B cell (primary cell): ENCODE measurements at regions not wholly inside any gene's neighbourhood (a gene's known extent, or its start where the extent isn't known, plus 50 kb on each side); places are given as distances from the start of the nearest gene placed in this dataset.

Experiments
- ATAC-seq: fragments of 200-7000 bp; cut with Tn5 transposase; one replicate; pipeline ENCODE4 v1.10.0; 2021; ENCODE audit warnings: low read depth, mild to moderate bottlenecking, moderate number of reproducible peaks, moderate library complexity
- CTCF ChIA-PET: fragments of 350-600 bp; sonication (Branson Sonifier 250); formaldehyde crosslinking; loops from one replicate; lab custom pipeline; 2021; ENCODE audit warnings: antibody characterized with exemption, inconsistent platforms; lab: Charles Lee
- POLR2A ChIA-PET: fragments of 350-600 bp; sonication (Branson Sonifier 250); formaldehyde crosslinking; loops from one replicate; lab custom pipeline; 2021; ENCODE audit warnings: antibody characterized with exemption; lab: Charles Lee
- DNase-seq: peaks from one replicate; pipeline ENCODE4 v3.0.0; 2013
- H2AFZ ChIP-seq: 2 replicates; pipeline ENCODE4 v1.6.1; 2012; ENCODE audit warnings: mild to moderate bottlenecking, low read depth, low read length; ENCODE audit not compliant: insufficient read depth, poor library complexity, severe bottlenecking
- H3K27ac ChIP-seq, 2 donors: 1 replicate in 1 of 2; 2 replicates in 1 of 2; pipeline ENCODE4 v1.5.1; 2012 to 2013; ENCODE audit warnings: low read length in 2 of 2, mild to moderate bottlenecking in 2 of 2, moderate library complexity in 1 of 2
- H3K27me3 ChIP-seq, 4 experiments: fragments of 200-600 bp in 1 of 4; sonication (generic) in 1 of 4; replicated peaks in 1 of 4; 1 replicate in 2 of 4; 2 replicates in 2 of 4; pipeline versions ENCODE4 v1.6.1 to v1.7.0; 2013 to 2016; ENCODE audit warnings: low read length in 3 of 4, mild to moderate bottlenecking in 2 of 4, mixed read lengths in 1 of 4, moderate library complexity in 1 of 4; ENCODE audit not compliant: insufficient read depth in 4 of 4, control insufficient read depth in 3 of 4; ENCODE audit errors: control extremely low read depth in 1 of 4
- H3K36me3 ChIP-seq, 2 experiments: replicated peaks in 1 of 2; 1 replicate in 1 of 2; 2 replicates in 1 of 2; pipeline versions ENCODE4 v1.6.1 to v1.7.1; 2013; ENCODE audit warnings: low read length in 1 of 2; ENCODE audit not compliant: insufficient read depth in 2 of 2, control insufficient read depth in 1 of 2; ENCODE audit errors: control extremely low read depth in 1 of 2, extremely low read depth in 1 of 2
- H3K4me1 ChIP-seq, 2 donors: fragments of 200-600 bp in 1 of 2; sonication (generic) in 1 of 2; 1 replicate in 1 of 2; 2 replicates in 1 of 2; pipeline versions ENCODE4 v1.5.1 to v1.6.1; 2013 to 2017; ENCODE audit warnings: low read length in 2 of 2; ENCODE audit not compliant: control insufficient read depth in 2 of 2, insufficient read depth in 2 of 2
- H3K4me2 ChIP-seq: replicated peaks from 2 replicates; pipeline ENCODE3; 2012; ENCODE audit warnings: mild to moderate bottlenecking, low read depth, low read length; ENCODE audit not compliant: poor library complexity, severe bottlenecking
- H3K4me3 ChIP-seq, 5 experiments: fragments of 200-600 bp in 1 of 5; sonication (generic) in 1 of 5; 1 replicate in 3 of 5; 2 replicates in 2 of 5; pipeline versions ENCODE4 v1.5.1 to v1.7.0; 2011 to 2016; ENCODE audit warnings: low read length in 4 of 5, mild to moderate bottlenecking in 4 of 5, low read depth in 2 of 5, control low read depth in 1 of 5, moderate library complexity in 1 of 5; ENCODE audit not compliant: insufficient read depth in 1 of 5; ENCODE audit errors: control extremely low read depth in 1 of 5, extremely low read depth in 1 of 5
- H3K79me2 ChIP-seq: fragments of 200-600 bp; sonication (generic); one replicate; pipeline ENCODE4 v1.6.0; 2016; ENCODE audit warnings: low read length; ENCODE audit not compliant: control insufficient read depth, insufficient read depth
- H3K9ac ChIP-seq: fragments of 200-600 bp; sonication (generic); 2 replicates; pipeline ENCODE4 v1.6.1; 2017; ENCODE audit warnings: mild to moderate bottlenecking, low read length, moderate library complexity
- H3K9me3 ChIP-seq, 3 donors: one replicate each; pipeline versions ENCODE4 v1.6.1 to v1.7.1; 2013; ENCODE audit warnings: low read length in 2 of 3; ENCODE audit not compliant: control insufficient read depth in 2 of 3, insufficient read depth in 1 of 3; ENCODE audit errors: control extremely low read depth in 1 of 3
- H4K20me1 ChIP-seq: 2 replicates; pipeline ENCODE4 v1.6.0; 2012; ENCODE audit warnings: mild to moderate bottlenecking, low read length; ENCODE audit not compliant: insufficient read depth, control insufficient read depth, poor library complexity, severe bottlenecking
- H3K27ac Mint-ChIP-seq: one replicate; pipeline ENCODE4 v1.8.0; 2021; ENCODE audit warnings: mixed read lengths
- H3K27me3 Mint-ChIP-seq: one replicate; pipeline ENCODE4 v1.8.0; 2021; ENCODE audit warnings: mixed read lengths
- H3K4me1 Mint-ChIP-seq: one replicate; pipeline ENCODE4 v1.8.0; 2021; ENCODE audit warnings: mixed read lengths
- H3K4me3 Mint-ChIP-seq: one replicate; pipeline ENCODE4 v1.8.0; 2021; ENCODE audit warnings: mixed read lengths
- H3K9me3 Mint-ChIP-seq: one replicate; pipeline ENCODE4 v1.8.0; 2022; ENCODE audit warnings: mixed read lengths; ENCODE audit not compliant: insufficient read depth
- CTCF ChIP-seq: fragments of 200-600 bp; IDR thresholded peaks from one replicate; pipeline ENCODE4 v1.8.0; 2022; ENCODE audit warnings: antibody characterized with exemption, mild to moderate bottlenecking
- EZH2 ChIP-seq: IDR thresholded peaks from 2 replicates; pipeline ENCODE4 v1.6.1; 2012; ENCODE audit warnings: borderline replicate concordance, low read depth, mild to moderate bottlenecking, moderate library complexity, low read length; ENCODE audit not compliant: insufficient read depth, poor library complexity, severe bottlenecking
- WGBS: methylation state at CpG from one replicate; pipeline ENCODE4 v1.1.5; 2013; ENCODE audit warnings: missing lambda C conversion rate; ENCODE audit not compliant: insufficient coverage; 5-methylcytosine and 5-hydroxymethylcytosine counted together
- intact Hi-C: fragments of 100-400 bp; cut with micrococcal nuclease; formaldehyde crosslinking; loops from one replicate; pipeline ENCODE4 v1.10.0; 2022

- Mint-ChIP-seq H3K27me3 (peaks cover 4% of the 10 kb centered on the region), H3K4me3 (no peak overlapping the region), H3K27ac (no peak overlapping the region), H3K4me1 (no peaks in the 10 kb centered on the region), H3K9me3 (no peaks in the 10 kb centered on the region)
- Histone ChIP-seq H3K4me1 (no peaks in the 10 kb centered on the region), H3K9me3 (no peaks in the 10 kb centered on the region), H2AFZ (no peak overlapping the region), H4K20me1 (no peaks in the 10 kb centered on the region), H3K4me3 (no peak overlapping the region), H3K27ac (no peak overlapping the region), H3K79me2 (no peaks in the 10 kb centered on the region), H3K27me3 (no peaks in the 10 kb centered on the region), H3K36me3 (no peaks in the 10 kb centered on the region), H3K9ac (no peak overlapping the region), H3K4me2 (no peak overlapping the region)
- intact Hi-C loops = no loop called here
- WGBS = no CpG with 5 or more reads among the region's 1 CpG
- DNase-seq = no peak
- TF ChIP-seq EZH2 = no peak
- TF ChIP-seq CTCF = no peak
- CTCF ChIA-PET = no interaction called here
- POLR2A ChIA-PET = no interaction called here
- no peak for ATAC-seq
Observed at GRCh38 chr3:124269619-124270018, 277.7 kb upstream of the ROPN1 start.

DNA sequence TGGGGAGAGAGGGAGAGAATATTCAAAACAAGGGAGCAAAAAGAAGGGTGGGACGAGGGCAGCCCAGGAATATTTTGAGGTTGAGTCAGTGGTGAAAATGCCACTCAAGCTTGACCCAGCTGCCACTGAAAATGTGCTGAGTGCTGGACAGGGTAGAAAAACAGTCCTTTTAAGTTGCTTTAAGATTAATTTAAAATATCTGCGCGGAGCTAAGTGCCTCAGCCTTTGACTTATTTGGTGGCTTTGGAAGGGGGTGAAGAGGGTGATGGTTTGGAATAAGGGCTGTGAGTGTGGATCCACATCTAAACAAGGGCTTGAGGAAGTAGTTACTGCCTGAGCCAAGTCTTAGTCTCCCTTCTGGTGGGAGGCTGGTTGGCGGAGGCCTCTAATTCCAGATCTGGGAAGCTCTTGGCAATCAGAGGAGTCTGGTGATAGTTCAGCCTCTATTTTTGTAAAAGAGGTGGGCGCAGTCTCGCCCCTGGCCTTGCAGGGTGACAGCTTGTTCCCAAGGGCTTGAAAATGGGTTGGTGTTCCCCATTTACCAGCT, 280.8 kb upstream of the ROPN1 start:
- no peaks in the 10 kb centered on the region for H3K9me3 Mint-ChIP-seq

More for the DNA sequence above, 280.8 kb upstream of the ROPN1 start:
- Histone ChIP-seq H3K4me1 (no peaks in the 10 kb centered on the region), H3K27ac (no peak overlapping the region), H3K36me3 (no peaks in the 10 kb centered on the region), H3K4me3 (no peak overlapping the region), H3K9ac (no peak overlapping the region), H4K20me1 (no peaks in the 10 kb centered on the region), H3K27me3 (no peaks in the 10 kb centered on the region), H3K9me3 (no peaks in the 10 kb centered on the region), H3K79me2 (no peaks in the 10 kb centered on the region), H3K4me2 (no peak overlapping the region), H2AFZ (no peak overlapping the region)
- DNase-seq = no peak
- peaks cover 5% of the 10 kb centered on the region for H3K27me3 Mint-ChIP-seq
- 43% methylated on average over 3 of the region's 6 CpGs for WGBS
- no peak overlapping the region for H3K27ac Mint-ChIP-seq
- no peak overlapping the region for H3K4me3 Mint-ChIP-seq
- ChIA-PET POLR2A (no interaction called here), CTCF (interaction anchor here (1.3 kb wide), 1 partner anchor 27 kb away, joined by 3 read pairs; no protein-coding TSS in a partner anchor)
- no peak for ATAC-seq
- intact Hi-C loops = no loop called here
- TF ChIP-seq CTCF (no peak), EZH2 (no peak)
- H3K4me1 Mint-ChIP-seq = no peaks in the 10 kb centered on the region
